Renal pelvis (tissue), 1 donor: ENCODE measurements at regions not wholly inside any gene's neighbourhood (a gene's known extent, or its start where the extent isn't known, plus 50 kb on each side); places are given as distances from the start of the nearest gene placed in this dataset.
"Not testable (repeated sequence)": the region's sequence is repeated elsewhere in the genome, so short reads cannot be mapped to it uniquely, and the experiment has no call there.

Source experiments
- DNase-seq: peaks from one replicate; pipeline ENCODE4 v3.0.0-alpha.2; 2013

DNA sequence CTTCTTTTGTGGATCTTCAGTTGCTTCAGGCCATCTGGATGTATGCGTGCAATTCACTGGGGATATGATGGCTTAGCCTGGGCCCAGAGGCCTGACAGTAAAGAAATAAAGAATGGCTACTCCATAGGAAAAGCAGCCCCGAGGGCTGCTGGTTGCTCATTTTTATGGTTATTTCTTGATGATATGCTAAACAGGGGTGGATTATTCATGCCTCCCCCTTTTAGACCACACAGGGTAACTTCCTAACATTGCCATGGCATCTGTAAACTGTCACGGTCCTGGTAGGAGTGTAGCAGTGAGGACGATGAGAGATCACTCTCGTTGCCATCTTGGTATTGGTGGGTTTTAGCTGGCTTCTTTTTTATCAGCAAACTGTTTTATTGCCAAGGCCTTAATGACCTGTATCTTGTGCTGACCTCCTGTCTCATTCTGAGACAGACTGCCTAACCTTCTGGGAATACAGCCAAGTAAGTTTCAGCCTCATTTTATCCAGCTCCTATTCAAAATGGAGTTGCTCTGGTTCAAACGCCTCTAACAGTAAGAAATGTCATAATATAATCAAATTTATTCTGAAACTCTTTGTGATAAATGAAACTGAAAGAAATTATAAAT, 60.5 kb downstream of the DSEL start:
- no peak for DNase-seq

DNA sequence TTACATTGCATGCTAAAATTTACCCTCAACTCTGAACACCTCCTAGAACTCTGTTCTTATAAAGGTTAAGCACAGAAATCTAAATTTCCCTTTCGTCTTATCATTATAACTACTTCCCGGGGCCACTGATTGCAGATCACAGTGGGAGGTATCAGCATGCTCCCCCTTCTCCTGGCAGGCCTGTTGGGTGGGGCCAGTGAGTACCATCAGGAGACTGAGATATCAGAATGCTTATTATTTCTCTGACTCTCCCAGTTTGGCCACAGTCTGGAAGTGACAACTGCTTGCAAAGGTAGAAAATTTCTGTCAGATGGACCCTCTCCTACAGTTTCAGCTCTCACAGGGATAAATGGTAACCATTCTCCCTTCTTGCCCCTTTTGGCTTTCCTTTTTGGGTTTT, 62.6 kb downstream of the DSEL start:
- no peak for DNase-seq

DNA sequence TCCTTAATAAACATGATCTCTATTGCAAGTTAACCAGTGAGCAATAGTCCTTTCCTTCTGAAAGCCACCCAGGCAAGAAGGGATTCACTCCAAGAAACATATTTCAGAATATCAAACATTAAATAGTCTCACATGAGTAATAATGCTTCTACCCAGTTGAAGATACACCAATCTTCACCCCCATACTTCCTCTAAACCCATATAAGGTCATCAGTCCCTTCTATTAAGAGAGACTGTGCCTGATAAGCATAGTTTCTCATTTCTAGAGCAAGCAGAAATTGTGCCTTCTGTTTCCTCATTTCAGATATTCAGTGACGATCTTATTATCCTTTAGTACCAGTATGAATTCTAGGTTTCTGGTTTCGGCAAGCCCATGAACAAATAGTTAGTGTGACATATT, 64.6 kb downstream of the DSEL start:
- DNase-seq = no peak

DNA sequence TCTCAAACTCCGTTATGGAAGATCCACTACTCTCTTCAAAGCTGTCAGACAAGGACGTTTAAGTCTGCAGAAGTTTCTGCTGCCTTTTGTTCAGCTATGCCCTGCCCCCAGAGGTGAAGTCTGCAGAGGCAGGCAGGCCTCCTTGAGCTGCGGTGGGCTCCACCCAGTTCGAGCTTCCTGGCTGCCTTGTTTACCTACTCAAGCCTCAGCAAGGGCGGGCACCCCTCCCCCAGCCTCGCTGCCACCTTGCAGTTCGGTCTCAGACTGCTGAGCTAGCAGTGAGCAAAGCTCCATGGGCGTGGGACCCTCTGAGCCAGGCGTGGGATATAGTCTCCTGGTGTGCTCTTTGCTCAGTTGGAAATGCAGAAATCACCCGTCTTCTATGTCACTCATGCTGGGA, 65.4 kb downstream of the DSEL start:
- not testable (repeated sequence) for DNase-seq

DNA sequence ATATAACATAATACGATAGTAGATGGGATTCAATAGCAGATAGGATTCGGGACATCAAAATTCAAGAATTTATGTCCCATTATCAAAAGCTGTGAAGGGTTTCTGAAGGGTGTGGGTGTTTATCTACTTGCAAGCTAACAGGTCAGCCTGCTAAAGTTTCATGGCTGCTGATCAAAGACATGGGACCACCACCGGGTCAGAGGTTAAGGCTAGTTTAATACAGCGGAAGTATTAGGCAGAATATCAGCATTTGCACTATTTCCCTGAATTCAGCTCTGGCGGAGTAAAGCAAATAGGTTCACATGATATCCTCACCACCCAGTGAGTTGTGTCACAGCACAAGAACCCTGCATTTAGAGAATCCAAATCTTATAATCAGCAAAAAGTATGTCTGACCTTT, 82.5 kb downstream of the DSEL start:
- no peak for DNase-seq

DNA sequence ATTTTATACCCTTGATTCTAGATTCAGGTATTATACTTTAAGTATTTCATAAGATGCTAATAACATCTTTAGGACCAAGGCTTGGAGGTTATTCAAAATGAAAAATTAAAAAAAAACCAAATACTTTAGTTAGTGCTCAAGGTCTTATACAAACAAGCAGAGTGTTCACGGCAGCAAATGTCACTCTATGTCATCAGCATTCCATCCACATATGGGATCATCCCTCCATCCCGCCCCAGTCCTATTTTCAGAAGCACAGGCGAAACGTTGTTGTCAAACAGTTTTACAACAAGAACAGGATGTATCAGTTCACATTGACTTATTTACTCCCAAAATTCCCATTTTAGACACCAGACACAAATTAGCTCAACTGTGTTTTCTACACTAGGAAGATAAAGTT, 83.7 kb downstream of the DSEL start:
- no peak for DNase-seq

DNA sequence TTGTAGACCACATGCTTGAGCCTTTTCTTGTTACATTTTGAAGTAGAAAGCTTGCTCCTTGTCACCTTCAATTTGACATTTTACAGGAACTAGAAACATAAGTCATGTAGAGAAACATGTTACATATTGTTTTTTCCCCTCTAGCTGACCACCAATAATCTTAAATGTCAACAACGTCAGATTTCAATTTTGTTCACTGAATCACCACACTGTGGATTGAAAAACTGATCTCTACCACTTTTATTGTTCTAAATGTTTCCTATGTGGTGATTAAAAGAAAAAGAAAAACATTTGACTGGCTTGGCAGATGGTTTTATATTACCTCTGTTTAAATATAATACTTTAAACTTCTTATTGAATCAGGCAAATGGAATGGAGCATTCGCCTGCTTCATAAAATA, 87.7 kb downstream of the DSEL start:
- no peak for DNase-seq

DNA sequence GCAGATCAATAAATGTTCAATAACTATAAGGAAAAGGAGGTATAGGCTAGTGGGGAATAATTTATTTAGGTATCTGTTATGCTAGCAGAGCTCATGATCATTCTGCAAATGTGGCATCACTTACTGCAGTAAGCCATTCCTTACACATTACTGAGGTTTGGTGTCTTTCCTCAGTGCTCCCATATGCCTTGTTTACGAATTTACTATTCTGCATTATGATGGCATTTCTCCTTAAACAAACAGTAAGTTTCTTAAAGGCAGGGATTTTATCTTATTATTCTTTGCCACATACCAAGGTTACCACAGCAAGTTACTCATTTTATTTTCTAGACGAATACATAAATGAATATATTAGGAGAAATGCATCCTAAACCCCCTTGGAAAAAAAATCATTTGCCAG, 88.4 kb downstream of the DSEL start:
- no peak for DNase-seq

DNA sequence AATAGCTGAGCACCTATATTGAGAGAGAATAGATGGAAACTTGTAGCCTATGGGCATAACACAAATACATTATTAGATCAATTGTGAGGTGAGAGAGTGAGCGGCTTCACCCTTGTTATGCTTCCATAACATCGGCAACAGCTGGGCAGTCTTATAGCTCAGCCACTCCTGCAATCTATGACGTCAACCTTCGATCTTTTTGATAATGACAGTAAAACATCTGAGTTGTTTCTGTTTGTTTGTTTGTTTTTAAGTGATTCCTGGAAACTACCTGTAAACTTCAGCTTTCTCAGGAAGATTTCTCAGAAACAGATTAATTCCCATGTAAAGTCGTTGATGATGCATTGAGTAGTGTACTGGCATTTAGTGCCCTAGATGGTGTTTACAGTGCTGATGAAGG, 90.0 kb downstream of the DSEL start:
- DNase-seq = no peak

DNA sequence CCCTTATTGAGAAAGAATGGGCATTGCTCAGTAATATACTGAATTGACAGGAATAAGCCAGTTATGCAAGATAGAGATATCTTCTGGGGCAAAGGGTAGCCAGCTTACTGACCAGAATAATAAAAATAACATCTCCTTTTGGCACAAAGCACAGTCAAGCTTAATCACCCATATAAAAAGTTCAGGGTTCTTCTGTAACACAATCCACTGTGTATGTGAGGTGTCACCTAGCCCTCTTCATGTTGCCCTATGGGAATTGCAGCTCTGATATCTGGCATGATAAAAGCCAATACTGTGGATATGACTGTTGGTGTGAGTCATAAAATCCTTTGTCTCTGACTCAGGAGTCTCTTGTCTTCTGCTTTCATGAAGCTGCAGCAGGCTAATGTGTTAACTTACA, 90.8 kb downstream of the DSEL start:
- no peak for DNase-seq

DNA sequence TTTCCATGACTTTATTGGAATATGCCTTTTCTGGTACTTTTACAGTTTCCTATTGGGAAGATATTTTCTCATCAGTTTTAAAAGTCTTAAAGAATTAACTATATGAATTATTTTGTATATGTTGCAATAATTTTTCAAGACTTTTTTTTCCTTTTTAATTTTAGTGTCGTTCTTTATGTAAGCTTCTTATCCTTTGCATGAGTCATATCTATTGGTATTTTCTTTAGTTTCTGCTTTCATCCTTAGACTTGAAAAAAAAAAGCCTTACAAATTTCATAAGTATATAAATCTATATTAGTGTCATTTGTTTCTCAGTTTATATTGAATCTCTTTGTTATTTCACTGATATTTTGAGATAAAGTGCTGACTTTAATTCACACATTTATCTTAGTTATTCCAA, 94.9 kb downstream of the DSEL start:
- no peak for DNase-seq

DNA sequence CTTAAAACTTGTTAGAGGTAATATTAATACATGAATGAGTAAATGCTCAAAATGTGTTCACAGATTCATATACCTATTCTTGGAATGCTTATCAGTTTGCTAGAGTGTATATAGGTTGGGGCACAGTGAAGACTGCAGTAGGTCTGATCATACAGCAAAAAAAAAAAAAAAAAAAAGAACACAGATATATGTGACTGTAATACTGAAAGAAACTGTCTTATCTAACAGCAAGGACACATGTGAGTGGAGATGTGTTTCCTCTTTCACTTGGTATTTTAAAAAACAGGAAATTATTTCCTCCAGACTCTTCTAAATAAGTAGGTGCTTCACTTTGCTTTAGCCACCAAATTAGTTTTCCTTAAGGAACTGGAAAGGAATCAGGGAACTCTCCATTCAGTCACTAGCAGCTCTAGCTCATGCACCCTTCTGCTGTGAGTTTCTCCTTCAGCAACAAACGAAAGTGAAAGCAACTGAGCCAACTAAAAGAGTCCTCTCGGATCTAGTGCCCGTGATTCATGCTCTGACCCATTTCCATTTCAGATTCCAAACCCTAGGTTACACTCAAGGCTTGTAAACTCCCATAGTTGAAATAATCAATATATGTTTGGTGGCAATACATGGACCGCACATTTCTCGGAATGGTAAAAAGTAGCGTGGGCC, 98.5 kb downstream of the DSEL start:
- no peak for DNase-seq

DNA sequence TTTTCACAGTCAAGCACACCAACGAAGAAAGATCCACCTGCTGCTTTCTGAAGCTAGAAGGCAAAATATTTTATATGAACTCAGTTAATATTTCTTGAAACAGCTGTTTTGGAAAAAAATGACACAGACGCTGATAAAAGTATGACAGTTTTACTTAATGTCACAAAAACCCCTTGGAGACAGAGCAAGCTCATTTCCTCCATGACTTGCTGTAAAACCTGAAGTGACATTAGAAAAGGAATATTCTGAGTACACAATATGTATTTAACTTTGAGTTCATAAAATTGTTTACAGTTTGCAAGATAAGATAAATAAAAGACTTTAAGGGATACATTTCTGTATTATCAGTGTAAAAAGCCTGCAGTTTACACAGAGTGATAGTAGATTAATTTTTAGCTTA, 105.4 kb downstream of the DSEL start:
- no peak for DNase-seq

DNA sequence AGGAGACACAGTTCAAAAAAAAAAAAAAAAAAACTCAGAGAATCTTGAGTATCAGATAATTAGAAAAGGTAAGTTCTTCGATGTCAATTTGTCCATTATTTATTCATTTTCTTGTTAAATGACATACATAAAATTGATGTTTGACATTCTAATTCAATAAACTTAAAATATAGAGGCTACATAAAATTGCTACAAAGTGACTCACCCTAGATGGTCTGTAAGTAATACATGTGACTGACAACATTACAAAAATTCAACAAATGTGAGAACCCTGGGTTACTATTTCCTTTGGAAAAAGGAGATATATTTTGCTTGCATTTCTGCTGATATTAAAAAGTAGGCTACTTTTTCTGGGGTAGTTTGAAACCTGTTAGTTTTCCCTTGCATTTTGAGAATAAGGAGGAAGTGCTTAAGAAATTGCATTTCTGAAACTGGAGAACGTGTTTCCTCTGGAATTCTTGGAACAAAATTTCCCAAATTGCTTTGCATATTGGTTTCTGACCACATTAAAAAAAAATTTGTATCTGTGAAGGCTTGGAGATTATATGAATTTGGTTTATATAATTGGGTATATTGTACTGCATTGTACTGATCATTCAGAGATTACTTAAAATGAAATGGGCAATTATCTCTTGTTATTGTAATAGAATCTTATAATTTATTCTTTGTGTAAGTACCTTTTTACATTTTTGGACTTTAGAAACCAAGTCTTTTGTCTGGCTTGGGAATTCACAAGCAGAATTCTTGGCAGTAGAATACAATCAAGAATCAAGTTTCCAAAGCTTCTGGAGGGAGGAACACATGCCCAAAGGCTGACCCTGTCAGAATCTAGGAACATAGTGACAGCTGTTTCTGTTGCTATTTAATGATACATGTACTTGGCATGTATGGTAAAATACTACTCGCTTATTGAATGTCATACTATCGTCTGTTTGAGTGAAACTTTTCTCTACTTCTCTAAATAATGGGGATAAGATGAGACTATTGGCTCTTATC, 106.1 kb downstream of the DSEL start:
- DNase-seq = no peak

DNA sequence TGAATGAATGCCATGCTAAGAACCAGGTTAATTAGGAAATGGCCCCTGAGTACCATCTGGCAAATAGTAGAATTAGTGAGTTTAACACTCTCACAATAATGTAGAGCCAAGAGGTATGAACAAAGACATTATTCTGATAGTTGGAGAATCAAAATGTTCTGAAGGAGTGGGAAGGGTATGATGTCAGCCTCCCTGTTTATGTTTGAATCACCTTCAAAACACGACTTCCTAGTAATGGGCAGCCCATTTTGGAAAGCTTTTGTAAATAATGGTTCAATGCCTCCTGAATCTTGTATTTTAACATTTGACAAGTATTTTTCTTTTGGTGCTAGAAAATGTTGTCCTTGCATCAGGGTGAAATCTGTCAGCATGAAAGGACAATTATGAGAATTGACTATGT, 108.3 kb downstream of the DSEL start:
- DNase-seq = no peak

DNA sequence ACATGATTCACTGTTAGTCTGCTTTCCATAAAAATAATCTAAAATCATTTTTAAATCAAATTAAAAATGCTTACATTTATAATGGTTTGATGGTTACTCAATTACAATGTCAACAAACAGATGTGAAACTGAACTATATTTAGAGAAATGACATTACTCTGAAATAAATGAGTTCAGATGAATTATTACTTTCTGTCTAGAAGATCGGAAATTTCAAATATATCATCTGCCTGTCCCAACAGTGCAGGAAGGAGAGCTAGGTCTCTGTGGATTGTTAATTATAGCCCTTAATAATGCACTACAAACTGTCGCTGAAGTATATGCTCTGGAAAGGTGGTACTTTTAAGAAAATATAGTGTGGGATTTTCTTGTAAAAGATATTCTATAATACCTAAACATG, 109.8 kb downstream of the DSEL start:
- no peak for DNase-seq

DNA sequence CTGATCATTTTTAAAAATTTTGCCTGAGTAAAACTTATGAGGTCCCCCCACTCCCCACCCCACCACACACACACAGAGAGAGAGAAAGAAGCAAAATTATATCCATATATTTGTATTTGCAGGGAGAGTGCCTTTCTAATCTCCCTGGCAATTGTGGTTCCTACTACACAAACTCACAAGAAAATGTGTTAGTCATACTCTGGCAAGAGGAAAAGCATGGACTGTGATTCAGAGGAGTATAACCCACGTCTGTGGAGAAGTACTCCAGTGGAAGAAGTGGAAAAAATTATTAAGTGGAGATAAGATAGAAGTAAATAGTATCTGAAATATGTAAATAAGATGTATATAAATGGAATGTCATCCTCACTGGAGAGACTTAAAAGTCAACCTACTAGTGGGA, 114.0 kb downstream of the DSEL start:
- no peak for DNase-seq

DNA sequence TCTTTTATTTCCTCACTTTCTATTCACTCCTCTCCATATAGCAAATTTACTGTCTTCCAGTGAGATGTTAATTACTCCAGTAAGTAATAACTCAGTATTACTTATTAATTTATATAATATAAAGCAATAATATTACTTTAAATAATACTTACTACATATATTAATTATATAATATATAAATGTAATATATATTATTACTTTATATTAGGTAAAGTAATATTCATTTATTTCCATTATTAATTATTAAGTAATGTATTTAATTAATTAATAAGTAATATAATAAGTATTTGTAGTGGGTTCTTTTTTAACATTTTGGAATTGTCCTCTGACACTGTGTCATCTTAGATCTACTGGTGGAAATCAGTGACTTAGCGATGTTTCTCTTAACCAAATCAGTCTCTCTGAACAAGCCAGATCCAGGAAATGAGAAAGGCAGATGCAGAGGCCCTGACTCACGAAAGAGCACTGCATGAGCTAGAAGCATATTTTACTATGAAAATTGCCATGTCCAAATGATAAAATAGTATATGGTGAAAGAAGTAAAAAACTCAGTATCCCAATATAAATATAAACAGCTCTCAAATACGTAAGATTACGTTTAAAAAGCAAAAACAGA, 115.9 kb downstream of the DSEL start:
- no peak for DNase-seq

DNA sequence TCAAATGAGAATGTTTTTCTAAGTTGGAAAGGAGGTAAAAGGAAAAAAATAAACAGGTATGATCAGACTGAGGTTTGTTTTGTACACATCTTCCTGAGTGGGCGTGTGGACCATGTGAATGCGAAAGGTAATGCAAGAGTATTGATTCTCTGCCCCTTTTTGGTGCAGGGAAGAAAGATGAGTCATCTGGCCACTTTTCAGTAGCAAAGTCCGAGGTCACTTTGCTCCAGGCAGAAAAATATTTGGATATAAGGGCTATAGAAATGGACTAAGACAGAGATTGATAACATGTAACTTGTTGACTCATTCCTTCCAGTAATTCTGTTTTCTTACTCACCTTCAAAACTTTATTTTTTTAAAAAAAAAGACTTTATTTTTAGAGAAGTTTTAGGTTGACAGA, 130.5 kb downstream of the DSEL start:
- no peak for DNase-seq

DNA sequence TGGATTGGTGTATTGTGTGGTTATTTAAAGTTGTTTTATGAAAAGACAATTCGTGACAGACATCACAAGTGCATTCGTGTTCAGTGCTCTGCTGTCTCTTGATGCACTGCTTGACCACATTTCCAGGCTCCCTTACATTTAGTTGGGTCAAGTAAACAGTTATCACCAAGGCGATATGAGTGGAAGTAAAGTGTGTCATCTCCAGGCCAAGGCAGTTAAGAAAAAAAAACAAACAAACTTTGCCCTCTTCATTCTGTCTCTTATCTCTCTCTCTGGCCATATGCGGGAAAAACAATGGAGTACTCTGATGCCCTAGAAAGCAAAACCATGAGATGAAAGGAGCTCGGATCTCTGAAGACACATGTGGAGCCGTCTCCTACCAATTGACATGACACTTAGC, 131.1 kb downstream of the DSEL start:
- no peak for DNase-seq

DNA sequence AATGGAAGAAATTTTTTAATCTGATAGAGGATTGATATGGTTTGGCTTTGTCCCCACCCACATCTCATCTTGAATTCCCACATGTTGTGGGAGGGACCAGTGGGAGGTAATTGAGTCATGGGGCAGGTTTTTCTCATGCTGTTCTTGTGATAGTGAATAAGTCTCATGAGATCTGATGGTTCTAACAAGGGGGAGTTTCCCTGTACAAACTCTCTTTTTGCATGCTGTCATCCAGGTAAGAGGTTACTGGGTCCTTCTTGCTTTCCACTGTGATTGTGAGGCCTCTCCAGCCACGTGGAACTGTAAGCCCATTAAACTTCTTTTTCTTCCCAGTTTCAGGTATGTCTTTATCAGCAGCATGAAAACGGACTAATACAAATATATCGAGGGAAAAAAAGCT, 132.5 kb downstream of the DSEL start:
- not testable (repeated sequence) for DNase-seq

DNA sequence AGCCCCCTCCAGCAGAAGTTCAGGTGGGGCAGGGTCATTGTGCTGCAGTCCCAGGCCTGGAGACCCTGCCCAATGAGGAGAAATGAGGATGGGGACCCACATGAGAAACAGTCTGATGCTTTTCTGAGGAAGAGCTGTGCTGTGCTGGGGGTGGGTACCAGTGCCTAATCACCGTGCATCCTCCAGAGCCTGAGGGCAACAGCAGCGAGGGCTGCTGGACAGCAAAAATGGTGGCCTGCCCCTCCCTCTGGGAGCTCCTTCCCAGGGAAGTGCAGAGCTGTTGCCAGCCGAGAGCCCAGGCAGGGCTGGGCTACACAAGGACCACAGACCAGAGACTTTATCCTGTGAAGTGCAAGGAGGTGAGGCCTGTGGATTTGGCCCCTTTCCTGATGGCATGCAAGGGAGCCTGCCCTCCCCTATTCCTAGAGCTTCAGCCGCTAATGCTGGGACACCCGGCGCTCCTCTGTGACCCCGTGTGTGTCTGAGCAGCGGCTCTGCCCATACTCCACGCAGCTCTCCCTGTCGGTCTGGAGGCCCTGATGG, 134.8 kb downstream of the DSEL start:
- no peak for DNase-seq
